ENCODE measurements at regions not wholly inside any gene's neighbourhood (a gene's known extent, or its start where the extent isn't known, plus 50 kb on each side); places are given as distances from the start of the nearest gene placed in this dataset.

DNA sequence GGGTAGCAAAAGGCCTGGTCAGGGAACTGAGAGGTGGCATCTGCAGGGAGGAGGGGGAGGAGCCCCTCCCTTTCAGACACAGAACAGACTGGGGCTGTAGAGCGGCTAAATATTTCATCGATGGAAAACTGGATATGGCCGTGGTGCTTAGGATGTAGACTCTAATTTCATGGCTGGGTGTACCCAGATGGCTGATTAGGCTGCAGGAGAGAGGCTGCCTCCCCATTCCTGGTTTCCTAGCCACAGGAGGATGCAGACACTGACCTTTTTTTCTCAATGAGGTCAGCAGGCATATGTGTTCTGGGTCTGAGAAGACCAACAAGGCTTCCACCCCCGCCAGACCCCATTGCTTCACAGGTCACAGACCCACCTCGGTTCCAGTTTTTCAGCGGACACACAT, 58.1 kb upstream of the CALM2 start:
- DNase-seq = no peak

DNA sequence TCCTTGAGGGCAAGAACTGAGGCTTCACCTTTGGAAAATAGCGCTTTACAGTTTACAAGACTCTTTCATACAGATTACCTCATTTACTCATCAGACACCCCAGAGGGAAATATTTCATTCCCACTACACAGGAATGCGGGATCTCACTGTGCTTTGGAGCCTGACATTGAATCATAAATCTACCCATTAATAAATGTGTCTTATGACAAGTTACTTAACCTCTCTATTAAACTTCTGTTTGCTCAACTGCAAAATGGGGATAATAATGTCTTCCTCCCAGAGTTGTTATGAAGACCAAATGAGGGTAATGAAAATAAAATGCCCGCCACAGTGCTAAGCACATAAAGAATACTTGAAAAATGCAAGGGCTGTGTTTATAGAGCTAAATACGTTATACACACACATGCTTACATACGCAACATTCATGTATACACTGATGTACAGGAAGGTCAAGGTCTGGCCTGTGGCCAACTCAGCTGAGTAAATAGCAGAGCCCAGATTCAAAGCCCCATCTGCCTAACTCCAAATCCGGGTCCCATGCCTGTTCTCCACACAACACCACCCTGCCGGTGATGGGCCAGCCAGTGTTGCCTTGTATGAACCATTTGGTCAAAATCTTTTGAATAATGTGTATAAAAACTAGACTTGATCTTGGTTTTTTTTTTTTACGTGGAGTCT, 56.6 kb upstream of the CALM2 start:
- DNase-seq = peak in 1 of 2 experiments; percentile 40

DNA sequence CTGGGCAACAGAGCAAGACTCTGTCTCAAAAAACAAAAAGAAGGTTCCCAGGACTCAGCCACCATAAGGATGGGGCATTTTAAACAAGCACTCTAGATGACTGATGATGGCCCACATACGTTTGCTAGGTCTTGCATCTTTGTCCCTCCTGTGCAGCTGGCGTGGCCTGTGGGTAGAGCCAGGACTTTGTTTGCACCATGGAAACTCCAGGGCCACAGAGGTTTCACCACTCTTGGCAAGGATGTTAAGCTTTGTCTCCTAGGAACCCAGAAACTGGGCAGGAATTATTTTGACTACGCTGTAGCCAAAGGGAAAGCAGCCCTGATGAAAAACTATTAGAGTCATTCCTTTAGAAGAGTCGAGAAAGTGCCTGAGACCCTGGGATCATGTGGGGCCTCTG, 54.1 kb upstream of the CALM2 start:
- no peak for DNase-seq

DNA sequence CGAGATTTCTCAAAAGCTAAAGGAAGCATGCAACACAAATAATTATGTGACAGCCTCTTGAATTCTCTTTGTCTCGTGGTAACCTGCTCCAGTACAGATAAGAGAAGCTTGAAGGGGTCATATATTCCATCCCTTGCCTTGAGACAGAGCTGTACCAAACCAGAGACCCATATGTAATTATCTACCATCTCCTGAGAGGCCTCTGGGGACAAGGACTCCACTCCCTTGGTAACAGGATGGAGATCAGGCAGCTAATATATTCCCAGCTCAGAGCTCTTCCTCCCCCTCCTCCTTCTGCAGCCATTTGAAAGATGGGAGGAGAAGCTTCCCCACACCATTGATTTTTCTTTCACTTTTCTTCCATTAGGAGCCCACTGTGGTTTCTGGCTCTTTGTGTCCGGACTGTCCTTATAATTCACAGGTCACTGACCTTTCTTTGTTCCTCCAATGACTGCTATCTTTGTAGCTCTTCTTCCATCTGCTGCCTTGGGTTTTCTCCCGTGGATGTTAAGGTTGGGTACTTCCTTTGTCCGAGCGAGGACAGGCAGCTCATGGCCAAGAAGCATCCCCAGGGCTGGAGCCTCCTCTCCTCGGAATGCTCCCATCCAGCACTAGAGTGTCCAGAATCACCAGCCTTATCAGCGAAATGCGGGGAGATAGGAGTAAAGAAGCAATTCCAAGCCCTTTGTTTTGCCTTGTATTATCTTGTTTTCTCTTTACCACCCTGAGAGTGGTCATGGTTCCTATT, 51.4 kb upstream of the CALM2 start:
- peak in 1 of 2 experiments; percentile 36 for DNase-seq

GRCh38 chr2:47226923-47227220, 50.6 kb upstream of the CALM2 start:
- DNase-seq = peak; percentile 85 to 97

- peak in 1 of 2 experiments; percentile 79 for DNase-seq
Observed at GRCh38 chr2:47226132-47226922, 50.0 kb upstream of the CALM2 start.

Data from NCI-H2081 (cell line).